ENCODE measurements at regions not wholly inside any gene's neighbourhood (a gene's known extent, or its start where the extent isn't known, plus 50 kb on each side); places are given as distances from the start of the nearest gene placed in this dataset.

DNA sequence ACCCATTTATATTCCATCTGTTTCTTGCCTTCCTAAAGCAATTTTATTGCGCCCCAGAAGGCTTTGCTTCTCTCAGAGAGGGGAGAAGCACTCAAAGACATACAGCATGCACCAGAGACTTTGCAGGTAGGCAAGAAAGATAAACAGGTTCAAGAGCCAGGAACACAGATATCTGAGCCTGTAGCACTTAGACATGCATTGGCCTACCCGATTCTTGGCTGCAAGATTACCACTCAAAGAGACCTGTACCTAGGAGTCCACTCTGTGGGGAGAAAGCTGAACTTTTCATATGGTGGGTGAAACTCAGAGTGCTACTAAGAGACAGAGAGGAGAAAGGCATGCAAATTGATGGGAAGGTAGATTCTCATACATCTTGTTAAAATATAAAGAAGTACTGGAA, 609.4 kb upstream of the PKN2 start:
- TF ChIP-seq, protein P1, sequence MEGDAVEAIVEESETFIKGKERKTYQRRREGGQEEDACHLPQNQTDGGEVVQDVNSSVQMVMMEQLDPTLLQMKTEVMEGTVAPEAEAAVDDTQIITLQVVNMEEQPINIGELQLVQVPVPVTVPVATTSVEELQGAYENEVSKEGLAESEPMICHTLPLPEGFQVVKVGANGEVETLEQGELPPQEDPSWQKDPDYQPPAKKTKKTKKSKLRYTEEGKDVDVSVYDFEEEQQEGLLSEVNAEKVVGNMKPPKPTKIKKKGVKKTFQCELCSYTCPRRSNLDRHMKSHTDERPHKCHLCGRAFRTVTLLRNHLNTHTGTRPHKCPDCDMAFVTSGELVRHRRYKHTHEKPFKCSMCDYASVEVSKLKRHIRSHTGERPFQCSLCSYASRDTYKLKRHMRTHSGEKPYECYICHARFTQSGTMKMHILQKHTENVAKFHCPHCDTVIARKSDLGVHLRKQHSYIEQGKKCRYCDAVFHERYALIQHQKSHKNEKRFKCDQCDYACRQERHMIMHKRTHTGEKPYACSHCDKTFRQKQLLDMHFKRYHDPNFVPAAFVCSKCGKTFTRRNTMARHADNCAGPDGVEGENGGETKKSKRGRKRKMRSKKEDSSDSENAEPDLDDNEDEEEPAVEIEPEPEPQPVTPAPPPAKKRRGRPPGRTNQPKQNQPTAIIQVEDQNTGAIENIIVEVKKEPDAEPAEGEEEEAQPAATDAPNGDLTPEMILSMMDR (IDR thresholded peaks at IDR 0.05; ENCODE audit: low read length) = no peak
- no peak for TF ChIP-seq EZH2 (optimal IDR thresholded peaks at IDR 0.05; ENCODE audit: low read depth, low read length)
